ENCODE measurements at regions not wholly inside any gene's neighbourhood (a gene's known extent, or its start where the extent isn't known, plus 50 kb on each side); places are given as distances from the start of the nearest gene placed in this dataset.

GRCh38 chr5:125117566-125117965 lies 371.1 kb upstream of the ZNF608 start:
- DNase-seq (no peak), ATAC-seq (replicated peaks in 1 of 2) (no peak)
- Mint-ChIP-seq H3K27ac (no peak overlapping the region), H3K4me3 (no peak overlapping the region), H3K9me3 (no peaks in the 10 kb centered on the region), H3K27me3 (ENCODE audit: low read depth) (no peaks in the 10 kb centered on the region), H3K4me1 (ENCODE audit: low read depth) (no peaks in the 10 kb centered on the region), H3K36me3 (ENCODE audit: insufficient read depth in 2 of 2) (no peaks in the 10 kb centered on the region)

GRCh38 chr5:125120012-125120411 lies 373.6 kb upstream of the ZNF608 start:
- ATAC-seq (replicated peaks in 1 of 2) (no peak), DNase-seq (no peak)
- Mint-ChIP-seq H3K27ac (no peak overlapping the region), H3K4me1 (ENCODE audit: low read depth) (no peaks in the 10 kb centered on the region), H3K36me3 (ENCODE audit: insufficient read depth in 2 of 2) (no peaks in the 10 kb centered on the region), H3K9me3 (peaks cover 1 to 4% of the 10 kb centered on the region in 2 donors), H3K4me3 (no peak overlapping the region), H3K27me3 (ENCODE audit: low read depth) (no peaks in the 10 kb centered on the region)

DNA sequence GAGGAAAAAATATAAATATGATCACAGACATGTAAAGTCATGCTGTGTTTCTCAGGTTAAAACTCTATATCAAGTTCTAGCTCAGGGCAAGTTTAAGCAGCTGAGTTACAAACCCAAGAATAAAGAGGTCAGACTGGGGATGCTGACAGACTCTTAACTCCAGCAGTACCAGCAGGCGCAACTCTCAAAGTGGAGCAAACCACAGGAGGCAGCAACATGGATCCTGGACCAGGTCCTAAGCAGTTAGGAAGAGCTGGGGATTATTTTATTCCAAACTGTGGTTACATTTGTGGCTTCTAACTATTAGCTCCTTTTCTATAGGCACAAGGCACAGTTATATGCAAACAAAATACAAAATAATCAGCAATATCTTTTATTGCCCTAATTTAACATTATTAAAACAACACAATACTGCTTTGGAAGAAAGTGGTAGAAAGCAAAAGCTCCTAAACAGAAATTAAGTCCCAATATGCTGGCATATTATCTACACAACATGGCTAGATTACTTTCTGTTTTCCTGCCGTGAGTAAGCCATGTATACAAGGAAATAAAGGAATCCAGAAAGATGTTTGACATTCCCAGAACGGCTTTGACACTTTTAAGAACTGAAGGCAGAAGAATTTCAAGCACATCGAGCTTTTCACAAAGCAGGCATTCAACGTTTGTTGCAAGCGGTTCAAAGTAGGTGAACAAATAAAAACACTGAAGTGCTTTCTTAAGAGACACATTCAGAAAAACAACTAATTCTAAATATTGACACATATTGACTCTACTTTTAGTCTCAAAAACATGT lies 378.8 kb upstream of the ZNF608 start:
- H3K27ac Mint-ChIP-seq: no peak overlapping the region
- ATAC-seq (replicated peaks in 1 of 2) (no peak), DNase-seq (no peak)
- H3K4me3 Mint-ChIP-seq: no peak overlapping the region
- H3K36me3 Mint-ChIP-seq (ENCODE audit: insufficient read depth in 2 of 2): no peaks in the 10 kb centered on the region
- peaks cover 1 to 4% of the 10 kb centered on the region in 2 donors for H3K9me3 Mint-ChIP-seq
- H3K4me1 Mint-ChIP-seq (ENCODE audit: low read depth): no peaks in the 10 kb centered on the region
- no peaks in the 10 kb centered on the region for H3K27me3 Mint-ChIP-seq (ENCODE audit: low read depth)

GRCh38 chr5:125126050-125126449 lies 379.6 kb upstream of the ZNF608 start:
- H3K4me3 Mint-ChIP-seq: no peak overlapping the region
- no peak for ATAC-seq (replicated peaks in 1 of 2)
- peaks cover 1 to 4% of the 10 kb centered on the region in 2 donors for H3K9me3 Mint-ChIP-seq
- no peak for DNase-seq
- H3K4me1 Mint-ChIP-seq (ENCODE audit: low read depth): no peaks in the 10 kb centered on the region
- H3K27me3 Mint-ChIP-seq (ENCODE audit: low read depth): no peaks in the 10 kb centered on the region
- no peak overlapping the region for H3K27ac Mint-ChIP-seq
- H3K36me3 Mint-ChIP-seq (ENCODE audit: insufficient read depth in 2 of 2): no peaks in the 10 kb centered on the region

DNA sequence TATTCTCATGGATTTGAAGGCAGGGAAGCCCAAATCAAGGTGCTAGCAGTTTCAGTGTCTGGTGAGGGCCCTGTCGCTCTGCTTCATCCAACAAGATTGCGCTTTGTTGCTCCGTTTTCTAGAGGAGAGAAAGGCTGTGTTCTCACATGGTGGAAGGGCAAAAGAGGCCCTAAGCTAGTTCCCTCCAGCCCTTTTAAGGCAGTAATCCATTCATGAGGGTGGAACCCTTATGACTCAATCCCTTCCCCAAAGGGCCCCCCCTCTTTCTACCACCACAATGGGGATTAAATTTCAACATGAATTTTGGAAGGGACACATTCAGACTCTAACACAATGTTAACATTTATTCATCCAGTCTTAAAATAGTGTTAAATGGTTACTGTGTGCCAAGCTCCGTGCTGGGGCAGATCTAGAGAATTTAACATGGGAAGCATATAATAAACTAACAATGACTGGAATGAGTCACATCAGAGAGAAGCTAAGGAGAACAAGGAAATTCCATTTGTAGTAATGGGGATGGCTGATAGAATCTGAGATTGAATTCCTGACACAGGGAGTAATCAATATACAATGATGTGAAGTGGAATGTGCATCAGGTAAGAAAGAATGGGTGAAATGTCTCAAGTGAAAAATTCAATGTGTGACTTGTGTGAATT lies 382.8 kb upstream of the ZNF608 start:
- no peaks in the 10 kb centered on the region for H3K36me3 Mint-ChIP-seq (ENCODE audit: insufficient read depth in 2 of 2)
- H3K27ac Mint-ChIP-seq: no peak overlapping the region
- no peaks in the 10 kb centered on the region for H3K9me3 Mint-ChIP-seq

GRCh38 chr5:125130591-125130990 lies 384.2 kb upstream of the ZNF608 start:
- DNase-seq (no peak), ATAC-seq (replicated peaks in 1 of 2) (no peak)
- H3K9me3 Mint-ChIP-seq: no peaks in the 10 kb centered on the region
- H3K36me3 Mint-ChIP-seq (ENCODE audit: insufficient read depth in 2 of 2): no peaks in the 10 kb centered on the region
- no peak overlapping the region for H3K4me3 Mint-ChIP-seq
- H3K27ac Mint-ChIP-seq: no peak overlapping the region
- no peaks in the 10 kb centered on the region for H3K27me3 Mint-ChIP-seq (ENCODE audit: low read depth)
- no peaks in the 10 kb centered on the region for H3K4me1 Mint-ChIP-seq (ENCODE audit: low read depth)

More for the DNA sequence above, 382.8 kb upstream of the ZNF608 start:
- H3K4me1 Mint-ChIP-seq (ENCODE audit: low read depth): no peaks in the 10 kb centered on the region
- H3K27me3 Mint-ChIP-seq (ENCODE audit: low read depth): no peaks in the 10 kb centered on the region
- DNase-seq: no peak
- ATAC-seq (replicated peaks in 1 of 2): no peak
- H3K4me3 Mint-ChIP-seq: no peak overlapping the region

DNA sequence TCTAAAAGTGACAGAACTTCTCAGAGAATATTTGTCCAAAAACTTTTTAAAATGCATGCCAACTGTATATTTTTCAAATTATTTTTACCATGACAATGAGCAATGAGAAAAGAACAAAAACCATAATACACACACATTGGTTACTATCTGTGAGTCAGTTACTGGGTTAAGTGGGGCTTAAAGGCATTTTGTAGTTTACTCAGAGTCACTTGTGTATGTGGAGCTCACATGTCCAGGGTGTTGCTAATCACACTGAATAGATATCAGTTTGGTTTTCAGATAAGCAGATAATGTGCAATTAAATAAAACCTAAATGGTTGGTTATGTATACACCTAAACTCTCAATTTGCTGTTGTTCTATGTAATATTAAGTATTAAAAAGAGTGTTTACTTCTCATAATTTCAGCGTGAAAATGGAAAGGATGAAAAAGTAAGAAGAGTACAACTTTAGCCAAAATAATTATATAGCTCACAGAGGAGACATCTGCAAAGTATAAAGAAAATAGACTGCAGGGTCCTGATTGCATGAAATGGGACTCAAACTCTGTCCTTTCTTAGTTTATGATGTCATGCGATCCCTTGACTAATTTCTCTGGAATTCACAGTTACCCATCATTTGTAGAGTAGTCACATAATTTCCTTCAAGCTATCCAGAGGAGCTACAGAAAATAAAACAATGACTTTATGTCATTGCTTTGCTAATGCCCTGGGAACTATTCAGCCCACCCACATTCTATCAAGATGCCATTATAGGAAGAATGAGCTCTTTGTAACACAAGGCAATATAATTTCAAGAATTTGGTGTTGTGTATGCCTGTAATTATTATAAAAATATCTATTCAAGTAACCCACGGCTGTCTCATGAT lies 388.0 kb upstream of the ZNF608 start:
- Mint-ChIP-seq H3K27ac (no peak overlapping the region), H3K9me3 (peaks cover 3 to 4% of the 10 kb centered on the region in 2 donors), H3K27me3 (ENCODE audit: low read depth) (no peaks in the 10 kb centered on the region), H3K36me3 (ENCODE audit: insufficient read depth in 2 of 2) (no peaks in the 10 kb centered on the region), H3K4me3 (no peak overlapping the region), H3K4me1 (ENCODE audit: low read depth) (no peaks in the 10 kb centered on the region)
- ATAC-seq (replicated peaks in 1 of 2) (no peak), DNase-seq (no peak)

- no peak overlapping the region for H3K27ac Mint-ChIP-seq
- H3K27me3 Mint-ChIP-seq (ENCODE audit: low read depth): no peaks in the 10 kb centered on the region
- no peak for ATAC-seq (replicated peaks in 1 of 2)
- no peaks in the 10 kb centered on the region for H3K4me1 Mint-ChIP-seq (ENCODE audit: low read depth)
- H3K4me3 Mint-ChIP-seq: no peak overlapping the region
- DNase-seq: no peak
- no peaks in the 10 kb centered on the region for H3K36me3 Mint-ChIP-seq (ENCODE audit: insufficient read depth in 2 of 2)
- H3K9me3 Mint-ChIP-seq: peaks cover 6 to 10% of the 10 kb centered on the region in 2 donors
These were observed 391.1 kb upstream of the ZNF608 start for GRCh38 chr5:125137535-125137934.

GRCh38 chr5:125138266-125138665 lies 391.8 kb upstream of the ZNF608 start:
- H3K9me3 Mint-ChIP-seq: peaks cover 6 to 10% of the 10 kb centered on the region in 2 donors
- H3K27ac Mint-ChIP-seq: no peak overlapping the region
- DNase-seq: no peak
- ATAC-seq (replicated peaks in 1 of 2): no peak
- no peaks in the 10 kb centered on the region for H3K27me3 Mint-ChIP-seq (ENCODE audit: low read depth)
- no peaks in the 10 kb centered on the region for H3K4me1 Mint-ChIP-seq (ENCODE audit: low read depth)
- H3K36me3 Mint-ChIP-seq (ENCODE audit: insufficient read depth in 2 of 2): no peaks in the 10 kb centered on the region
- H3K4me3 Mint-ChIP-seq: no peak overlapping the region

GRCh38 chr5:125139590-125139989 lies 393.2 kb upstream of the ZNF608 start:
- H3K9me3 Mint-ChIP-seq: peaks cover 6 to 10% of the 10 kb centered on the region in 2 donors
- DNase-seq: no peak
- H3K4me1 Mint-ChIP-seq (ENCODE audit: low read depth): no peaks in the 10 kb centered on the region
- H3K27ac Mint-ChIP-seq: no peak overlapping the region
- ATAC-seq (replicated peaks in 1 of 2): no peak
- H3K4me3 Mint-ChIP-seq: no peak overlapping the region
- H3K27me3 Mint-ChIP-seq (ENCODE audit: low read depth): no peaks in the 10 kb centered on the region
- H3K36me3 Mint-ChIP-seq (ENCODE audit: insufficient read depth in 2 of 2): no peaks in the 10 kb centered on the region

GRCh38 chr5:125140220-125140619 lies 393.8 kb upstream of the ZNF608 start:
- no peaks in the 10 kb centered on the region for H3K27me3 Mint-ChIP-seq (ENCODE audit: low read depth)
- H3K9me3 Mint-ChIP-seq: peaks cover 6 to 10% of the 10 kb centered on the region in 2 donors
- DNase-seq: no peak
- H3K36me3 Mint-ChIP-seq (ENCODE audit: insufficient read depth in 2 of 2): no peaks in the 10 kb centered on the region
- no peak for ATAC-seq (replicated peaks in 1 of 2)
- H3K4me3 Mint-ChIP-seq: no peak overlapping the region
- no peak overlapping the region for H3K27ac Mint-ChIP-seq
- no peaks in the 10 kb centered on the region for H3K4me1 Mint-ChIP-seq (ENCODE audit: low read depth)

DNA sequence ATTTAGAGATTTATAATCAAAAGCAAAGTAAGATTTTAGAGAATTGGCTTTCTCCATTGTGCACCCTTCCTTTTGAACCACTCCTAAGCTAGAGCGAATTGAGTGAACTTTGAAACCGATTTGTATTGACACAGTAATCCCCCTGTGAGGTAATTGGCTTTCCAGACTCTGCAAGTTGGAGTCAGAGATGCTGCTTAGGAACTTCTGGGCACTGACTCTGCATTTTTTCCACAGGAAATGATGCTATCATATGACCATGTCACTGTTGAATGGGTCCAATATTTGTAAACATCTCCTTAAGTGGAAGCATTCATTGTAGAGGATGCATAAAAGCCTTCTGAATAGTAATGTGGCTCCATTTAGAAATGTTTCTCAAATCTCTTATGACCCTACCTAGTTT lies 394.4 kb upstream of the ZNF608 start:
- Mint-ChIP-seq H3K27me3 (ENCODE audit: low read depth) (no peaks in the 10 kb centered on the region), H3K4me3 (no peak overlapping the region), H3K27ac (no peak overlapping the region), H3K9me3 (peaks cover 6 to 10% of the 10 kb centered on the region in 2 donors), H3K4me1 (ENCODE audit: low read depth) (no peaks in the 10 kb centered on the region), H3K36me3 (ENCODE audit: insufficient read depth in 2 of 2) (no peaks in the 10 kb centered on the region)
- DNase-seq: no peak
- ATAC-seq (replicated peaks in 1 of 2): no peak

DNA sequence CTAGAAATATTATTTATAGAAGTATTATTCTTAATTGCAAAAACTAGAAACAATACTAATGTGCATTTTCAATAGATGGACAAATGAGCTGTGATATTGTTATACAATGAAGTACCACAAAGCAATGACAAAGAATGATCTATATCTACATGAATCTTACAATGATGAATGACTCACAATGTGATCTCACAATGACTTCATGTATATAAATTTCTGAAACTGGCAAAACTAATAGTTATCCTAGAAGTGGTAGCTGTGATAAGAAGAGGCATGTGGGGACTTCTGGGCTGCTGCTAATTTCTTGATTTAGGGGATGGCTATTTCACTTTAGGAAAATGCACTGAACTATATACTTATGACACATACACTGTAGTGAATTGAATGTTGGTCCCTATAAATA lies 396.0 kb upstream of the ZNF608 start:
- DNase-seq (no peak), ATAC-seq (replicated peaks in 1 of 2) (no peak)
- no peak overlapping the region for H3K27ac Mint-ChIP-seq
- H3K9me3 Mint-ChIP-seq: peaks cover 5 to 10% of the 10 kb centered on the region in 2 donors
- no peaks in the 10 kb centered on the region for H3K27me3 Mint-ChIP-seq (ENCODE audit: low read depth)
- H3K4me1 Mint-ChIP-seq (ENCODE audit: low read depth): no peaks in the 10 kb centered on the region
- no peaks in the 10 kb centered on the region for H3K36me3 Mint-ChIP-seq (ENCODE audit: insufficient read depth in 2 of 2)
- H3K4me3 Mint-ChIP-seq: no peak overlapping the region
